ENCODE measurements at regions not wholly inside any gene's neighbourhood (a gene's known extent, or its start where the extent isn't known, plus 50 kb on each side); places are given as distances from the start of the nearest gene placed in this dataset.

DNA sequence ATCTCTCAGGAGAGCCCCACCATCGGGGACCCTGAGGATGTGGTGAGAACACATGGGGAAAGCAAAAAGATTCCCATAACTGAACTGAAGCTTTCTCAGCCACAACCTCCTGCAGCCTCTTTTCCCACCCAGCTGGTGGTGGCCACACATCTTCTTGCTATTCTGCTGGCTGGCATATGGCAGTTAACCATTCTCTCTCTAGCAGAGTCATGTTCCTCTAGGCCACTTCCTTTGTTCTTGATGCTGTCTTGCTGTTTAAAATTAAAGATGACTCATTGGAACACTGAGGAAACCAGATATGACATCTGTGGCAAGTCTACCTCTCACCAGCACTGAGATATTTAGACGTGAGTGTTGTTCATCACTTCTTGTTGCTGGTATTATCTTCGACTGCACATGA is 180.3 kb upstream of the ROBO2 start:
- TF ChIP-seq, protein P1, sequence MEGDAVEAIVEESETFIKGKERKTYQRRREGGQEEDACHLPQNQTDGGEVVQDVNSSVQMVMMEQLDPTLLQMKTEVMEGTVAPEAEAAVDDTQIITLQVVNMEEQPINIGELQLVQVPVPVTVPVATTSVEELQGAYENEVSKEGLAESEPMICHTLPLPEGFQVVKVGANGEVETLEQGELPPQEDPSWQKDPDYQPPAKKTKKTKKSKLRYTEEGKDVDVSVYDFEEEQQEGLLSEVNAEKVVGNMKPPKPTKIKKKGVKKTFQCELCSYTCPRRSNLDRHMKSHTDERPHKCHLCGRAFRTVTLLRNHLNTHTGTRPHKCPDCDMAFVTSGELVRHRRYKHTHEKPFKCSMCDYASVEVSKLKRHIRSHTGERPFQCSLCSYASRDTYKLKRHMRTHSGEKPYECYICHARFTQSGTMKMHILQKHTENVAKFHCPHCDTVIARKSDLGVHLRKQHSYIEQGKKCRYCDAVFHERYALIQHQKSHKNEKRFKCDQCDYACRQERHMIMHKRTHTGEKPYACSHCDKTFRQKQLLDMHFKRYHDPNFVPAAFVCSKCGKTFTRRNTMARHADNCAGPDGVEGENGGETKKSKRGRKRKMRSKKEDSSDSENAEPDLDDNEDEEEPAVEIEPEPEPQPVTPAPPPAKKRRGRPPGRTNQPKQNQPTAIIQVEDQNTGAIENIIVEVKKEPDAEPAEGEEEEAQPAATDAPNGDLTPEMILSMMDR (IDR thresholded peaks at IDR 0.05), result no peak
- no peak for TF ChIP-seq POLR2A (IDR thresholded peaks at IDR 0.05)
